ENCODE measurements at regions not wholly inside any gene's neighbourhood (a gene's known extent, or its start where the extent isn't known, plus 50 kb on each side); places are given as distances from the start of the nearest gene placed in this dataset.

- DNase-seq (ENCODE audit: low read depth) = peak; percentile 25
These were observed 80.0 kb upstream of the FREM2 start for GRCh38 chr13:38606699-38607535.

- no peak for DNase-seq (ENCODE audit: low read depth)
These were observed 68.9 kb upstream of the FREM2 start for GRCh38 chr13:38617936-38618335.

GRCh38 chr13:38618336-38618735 lies 68.5 kb upstream of the FREM2 start:
- no peak for DNase-seq (ENCODE audit: low read depth)

- DNase-seq (ENCODE audit: low read depth) = no peak
These were observed 68.0 kb upstream of the FREM2 start for GRCh38 chr13:38618881-38619280.

GRCh38 chr13:38620876-38621275 lies 66.0 kb upstream of the FREM2 start:
- no peak for DNase-seq (ENCODE audit: low read depth)

GRCh38 chr13:38624822-38625221 lies 62.1 kb upstream of the FREM2 start:
- no peak for DNase-seq (ENCODE audit: low read depth)

- DNase-seq (ENCODE audit: low read depth) = peak; percentile 42
These were observed 58.3 kb upstream of the FREM2 start for GRCh38 chr13:38628554-38628953.

GRCh38 chr13:38630780-38631179 lies 56.1 kb upstream of the FREM2 start:
- DNase-seq (ENCODE audit: low read depth) = no peak

- no peak for DNase-seq (ENCODE audit: low read depth)
These were observed 51.8 kb upstream of the FREM2 start for GRCh38 chr13:38635030-38635429.

- no peak for DNase-seq (ENCODE audit: low read depth)
These were observed 50.8 kb upstream of the FREM2 start for GRCh38 chr13:38636073-38636472.

- DNase-seq (ENCODE audit: low read depth) = no peak
These were observed 50.1 kb upstream of the FREM2 start for GRCh38 chr13:38636761-38637160.
